DND-41 (cell line): ENCODE measurements at regions not wholly inside any gene's neighbourhood (a gene's known extent, or its start where the extent isn't known, plus 50 kb on each side); places are given as distances from the start of the nearest gene placed in this dataset.

Experiments used
- CTCF ChIP-seq: IDR thresholded peaks from 2 replicates; pipeline ENCODE4 v1.5.1; 2012; ENCODE audit warnings: borderline replicate concordance, low read length, moderate library complexity, mild to moderate bottlenecking; ENCODE audit not compliant: poor library complexity, severe bottlenecking; ENCODE audit errors: extremely low read depth
- EZH2 ChIP-seq: IDR thresholded peaks from 3 replicates; pipeline ENCODE4 v1.6.1; 2012; ENCODE audit warnings: borderline replicate concordance, low read depth, mild to moderate bottlenecking, moderate library complexity, low read length, inconsistent platforms; ENCODE audit not compliant: severe bottlenecking

- TF ChIP-seq CTCF (no peak), EZH2 (no peak)
These were observed 338.9 kb downstream of the C12orf50 start for GRCh38 chr12:87690236-87690810.
